Testis (tissue), 2 donors: ENCODE measurements at regions not wholly inside any gene's neighbourhood (a gene's known extent, or its start where the extent isn't known, plus 50 kb on each side); places are given as distances from the start of the nearest gene placed in this dataset.

ENCODE experiments used
- DNase-seq: peaks from one replicate; pipeline ENCODE4 v3.0.0-alpha.2; 2019
- H3K27ac ChIP-seq, 2 donors: fragments of 200-600 bp; sonication (generic); one replicate each; pipeline ENCODE4 v1.5.1; 2019
- H3K27me3 ChIP-seq: fragments of 200-600 bp; sonication (generic); one replicate; pipeline ENCODE4 v1.5.1; 2019
- H3K36me3 ChIP-seq: fragments of 200-600 bp; sonication (generic); one replicate; pipeline ENCODE4 v1.5.1; 2017; ENCODE audit warnings: low read depth; ENCODE audit errors: missing control alignments
- H3K4me1 ChIP-seq: fragments of 200-600 bp; sonication (generic); one replicate; pipeline ENCODE4 v1.5.1; 2019
- H3K4me3 ChIP-seq, 2 donors: fragments of 200-600 bp; sonication (generic); one replicate each; pipeline ENCODE4 v1.5.1; 2017 to 2019
- H3K9me3 ChIP-seq: fragments of 200-600 bp; sonication (generic); one replicate; pipeline ENCODE4 v1.5.1; 2017
- POLR2A ChIP-seq: fragments of 450-650 bp; IDR thresholded peaks from one replicate; pipeline ENCODE4 v1.6.1; 2017; ENCODE audit warnings: antibody characterized with exemption, mild to moderate bottlenecking, moderate library complexity
- WGBS, 2 donors: methylation state at CpG; one replicate each; pipeline ENCODE4 v1.1.5; 2018; 5-methylcytosine and 5-hydroxymethylcytosine counted together
- intact Hi-C: fragments of 100-400 bp; cut with DNase I; formaldehyde crosslinking; loops from one replicate; pipeline ENCODE4 v1.15.1; 2023; ENCODE audit warnings: low total_unique reads
- TF ChIP-seq, protein P1 (sequence below), 3 experiments: fragments of 450-650 bp in 2 of 3; fragments of 200-600 bp in 1 of 3; sonication (generic) in 1 of 3; IDR thresholded peaks; one replicate each; pipeline ENCODE4 v1.5.1; 2016 to 2019; ENCODE audit warnings: antibody characterized with exemption in 3 of 3, mild to moderate bottlenecking in 2 of 3, moderate library complexity in 1 of 3

- Histone ChIP-seq H3K27me3 (no peaks in the 10 kb centered on the region), H3K36me3 (no peaks in the 10 kb centered on the region), H3K9me3 (no peaks in the 10 kb centered on the region), H3K4me1 (no peaks in the 10 kb centered on the region), H3K27ac (no peak overlapping the region), H3K4me3 (no peak overlapping the region)
- WGBS, 2 donors = 94 to 96% methylated on average over 2 of the region's 2 CpGs
- intact Hi-C loops = no loop called here
- DNase-seq = no peak
- TF ChIP-seq, protein P1, sequence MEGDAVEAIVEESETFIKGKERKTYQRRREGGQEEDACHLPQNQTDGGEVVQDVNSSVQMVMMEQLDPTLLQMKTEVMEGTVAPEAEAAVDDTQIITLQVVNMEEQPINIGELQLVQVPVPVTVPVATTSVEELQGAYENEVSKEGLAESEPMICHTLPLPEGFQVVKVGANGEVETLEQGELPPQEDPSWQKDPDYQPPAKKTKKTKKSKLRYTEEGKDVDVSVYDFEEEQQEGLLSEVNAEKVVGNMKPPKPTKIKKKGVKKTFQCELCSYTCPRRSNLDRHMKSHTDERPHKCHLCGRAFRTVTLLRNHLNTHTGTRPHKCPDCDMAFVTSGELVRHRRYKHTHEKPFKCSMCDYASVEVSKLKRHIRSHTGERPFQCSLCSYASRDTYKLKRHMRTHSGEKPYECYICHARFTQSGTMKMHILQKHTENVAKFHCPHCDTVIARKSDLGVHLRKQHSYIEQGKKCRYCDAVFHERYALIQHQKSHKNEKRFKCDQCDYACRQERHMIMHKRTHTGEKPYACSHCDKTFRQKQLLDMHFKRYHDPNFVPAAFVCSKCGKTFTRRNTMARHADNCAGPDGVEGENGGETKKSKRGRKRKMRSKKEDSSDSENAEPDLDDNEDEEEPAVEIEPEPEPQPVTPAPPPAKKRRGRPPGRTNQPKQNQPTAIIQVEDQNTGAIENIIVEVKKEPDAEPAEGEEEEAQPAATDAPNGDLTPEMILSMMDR (IDR thresholded peaks at IDR 0.05) = no peak
- TF ChIP-seq POLR2A = no peak
Observed at GRCh38 chr20:24138951-24139350, 150.4 kb upstream of the GGTLC1 start.

DNA sequence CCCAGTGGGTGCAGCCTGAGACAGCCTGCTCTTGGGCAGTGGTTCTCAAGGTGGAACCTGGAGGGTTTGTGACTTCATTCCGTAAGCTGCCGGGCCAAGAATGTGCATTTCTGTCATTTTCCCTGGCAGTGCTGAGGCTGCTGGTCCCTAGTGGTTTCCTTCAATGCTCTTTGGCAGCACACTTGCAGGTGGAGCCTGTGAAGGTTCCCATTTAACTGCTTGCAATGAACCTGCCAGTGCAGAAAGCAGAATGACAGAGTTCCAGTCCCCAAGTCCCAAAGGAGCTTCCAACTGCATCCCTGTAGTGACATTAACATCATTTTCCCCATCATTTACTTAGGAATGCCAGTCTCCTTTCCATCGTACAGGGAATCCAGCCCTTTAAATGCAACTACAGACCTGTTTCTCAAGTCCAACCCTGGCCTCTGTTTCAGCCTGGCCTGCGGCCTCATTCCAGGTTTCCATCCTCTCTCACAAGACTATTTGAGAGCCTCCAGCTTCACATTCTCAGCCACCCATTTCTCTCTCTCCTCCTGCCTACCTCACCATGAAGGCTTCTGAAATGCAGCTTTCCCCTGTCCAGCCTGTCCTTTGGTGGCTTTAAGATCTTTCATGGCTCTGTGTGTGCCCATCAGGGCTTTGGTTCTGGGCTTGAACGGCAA lies 149.7 kb upstream of the GGTLC1 start:
- Histone ChIP-seq H3K36me3 (no peaks in the 10 kb centered on the region), H3K9me3 (no peaks in the 10 kb centered on the region), H3K4me3 (no peak overlapping the region), H3K27ac (no peak overlapping the region), H3K27me3 (no peaks in the 10 kb centered on the region), H3K4me1 (no peaks in the 10 kb centered on the region)
- WGBS, 2 donors = 79 to 91% methylated on average over 5 of the region's 5 CpGs
- DNase-seq = no peak
- TF ChIP-seq, protein P1 (IDR thresholded peaks at IDR 0.05) = no peak
- TF ChIP-seq POLR2A = no peak
- intact Hi-C loops = no loop called here

DNA sequence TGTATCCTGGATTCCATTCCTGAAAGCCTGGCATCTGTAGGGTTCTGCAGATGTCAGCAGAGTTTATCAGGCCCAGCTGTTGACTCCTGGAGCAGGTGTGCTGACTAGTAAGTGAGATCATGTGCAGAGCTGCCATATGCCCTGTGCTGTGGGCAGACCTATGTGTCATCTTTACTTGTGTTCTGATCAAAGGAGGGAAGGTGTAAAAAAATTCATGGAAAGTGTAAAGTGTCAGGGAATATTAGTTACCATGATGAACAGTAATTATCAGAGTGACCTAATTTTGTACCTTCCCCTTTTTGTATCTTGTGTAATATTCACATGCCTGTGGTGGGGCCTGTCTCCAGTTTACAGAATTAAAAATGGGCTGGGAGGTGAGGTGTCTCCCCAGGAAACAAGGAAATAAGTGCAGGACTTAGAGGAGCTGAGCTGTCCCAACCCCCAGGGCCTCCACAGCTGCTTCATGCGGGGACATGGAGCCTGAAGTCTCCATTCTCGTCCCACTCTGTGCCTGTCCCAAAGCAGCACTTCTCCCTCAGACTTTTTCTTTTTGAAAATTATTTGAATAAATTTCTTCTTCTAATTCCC lies 148.2 kb upstream of the GGTLC1 start:
- Histone ChIP-seq H3K4me3 (no peak overlapping the region), H3K9me3 (no peaks in the 10 kb centered on the region), H3K27ac (no peak overlapping the region), H3K4me1 (no peaks in the 10 kb centered on the region), H3K36me3 (no peaks in the 10 kb centered on the region), H3K27me3 (no peaks in the 10 kb centered on the region)
- DNase-seq = no peak
- 78 to 83% methylated on average over 2 of the region's 2 CpGs for WGBS, 2 donors
- intact Hi-C loops = no loop called here
- TF ChIP-seq, protein P1 (IDR thresholded peaks at IDR 0.05) = no peak
- no peak for TF ChIP-seq POLR2A

DNA sequence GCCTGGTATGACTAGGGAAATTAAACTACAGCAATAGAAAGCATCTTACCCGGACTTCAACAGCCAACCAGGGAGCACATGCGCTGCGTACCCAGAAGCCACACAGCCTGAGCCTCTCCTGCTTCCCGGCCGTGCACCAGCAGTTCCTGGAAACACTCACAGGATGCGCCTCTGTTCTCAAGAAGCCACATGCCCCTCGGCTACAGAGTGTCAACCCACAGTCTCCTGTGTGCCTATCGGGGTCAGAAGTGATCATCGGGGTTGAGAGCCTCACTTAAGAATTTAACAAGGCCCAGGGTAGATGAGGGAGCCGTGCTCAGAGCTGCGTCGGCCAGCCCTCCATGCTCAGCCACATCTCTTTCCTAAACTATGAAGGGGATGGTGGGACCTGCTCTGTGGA lies 147.2 kb upstream of the GGTLC1 start:
- TF ChIP-seq, protein P1 (IDR thresholded peaks at IDR 0.05) = no peak
- no peak for TF ChIP-seq POLR2A
- Histone ChIP-seq H3K4me3 (no peak overlapping the region), H3K4me1 (no peaks in the 10 kb centered on the region), H3K27ac (no peak overlapping the region), H3K27me3 (no peaks in the 10 kb centered on the region), H3K9me3 (no peaks in the 10 kb centered on the region), H3K36me3 (no peaks in the 10 kb centered on the region)
- intact Hi-C loops = no loop called here
- no peak for DNase-seq
- WGBS, 2 donors = 70 to 86% methylated on average over 7 to 12 of the region's 12 CpGs

DNA sequence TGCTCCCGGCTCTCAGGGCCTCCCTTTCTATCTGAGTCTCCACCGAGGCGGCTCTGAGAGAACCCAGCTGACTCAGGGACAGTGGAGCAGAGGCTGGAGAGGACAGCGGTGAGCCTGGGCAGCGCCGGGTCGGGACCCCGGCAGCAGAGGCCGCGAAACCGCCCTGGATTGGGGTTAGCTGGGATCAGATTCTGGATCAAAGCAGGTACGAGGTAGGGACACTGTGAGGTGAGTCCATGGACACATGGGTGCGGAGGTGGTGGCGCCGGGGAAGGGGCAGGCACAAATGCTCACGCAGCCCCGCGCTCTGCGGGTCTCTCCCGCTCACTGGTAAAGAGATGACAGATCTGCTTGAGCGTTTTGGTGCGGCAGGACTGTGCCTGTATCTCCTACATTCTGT lies 146.4 kb upstream of the GGTLC1 start:
- Histone ChIP-seq H3K36me3 (no peaks in the 10 kb centered on the region), H3K9me3 (no peaks in the 10 kb centered on the region), H3K27me3 (no peaks in the 10 kb centered on the region), H3K27ac (no peak overlapping the region), H3K4me1 (no peaks in the 10 kb centered on the region), H3K4me3 (no peak overlapping the region)
- intact Hi-C loops = no loop called here
- WGBS, 2 donors = 71% methylated on average over 21 to 22 of the region's 22 CpGs
- no peak for TF ChIP-seq POLR2A
- TF ChIP-seq, protein P1 (IDR thresholded peaks at IDR 0.05) = no peak
- DNase-seq = no peak
